C4-2B (cell line): ENCODE measurements at regions not wholly inside any gene's neighbourhood (a gene's known extent, or its start where the extent isn't known, plus 50 kb on each side); places are given as distances from the start of the nearest gene placed in this dataset.

ENCODE experiments used
- CTCF ChIP-seq: fragments of 450-650 bp; conservative IDR thresholded peaks from 2 replicates; pipeline ENCODE4 v1.5.1; 2017; ENCODE audit warnings: mild to moderate bottlenecking
- ZFX ChIP-seq: fragments of 450-650 bp; IDR thresholded peaks from 2 replicates; pipeline ENCODE4 v1.6.1; 2017

GRCh38 chr2:164044622-164045021 lies 308.8 kb upstream of the FIGN start:
- TF ChIP-seq CTCF (no peak), ZFX (no peak)
